ENCODE measurements at regions not wholly inside any gene's neighbourhood (a gene's known extent, or its start where the extent isn't known, plus 50 kb on each side); places are given as distances from the start of the nearest gene placed in this dataset.

GRCh38 chr10:78507510-78508160, 474.0 kb downstream of the RPS24 start:
- no peak for DNase-seq (ENCODE audit: low read depth)
- TF ChIP-seq CTCF (IDR thresholded peaks at IDR 0.05; ENCODE audit: insufficient read depth, low read depth, low read length, missing control alignments) = no peak

GRCh38 chr10:78508955-78509748, 475.5 kb downstream of the RPS24 start:
- TF ChIP-seq CTCF (IDR thresholded peaks at IDR 0.05; ENCODE audit: insufficient read depth, low read depth, low read length, missing control alignments) = no peak
- no peak for DNase-seq (ENCODE audit: low read depth)
- no peak overlapping the region for H3K4me3 ChIP-seq (ENCODE audit: low read depth, low read length)

More at GRCh38 chr10:78507510-78508160, 474.0 kb downstream of the RPS24 start:
- H3K4me3 ChIP-seq (ENCODE audit: low read depth, low read length) = no peak overlapping the region

GRCh38 chr10:78510566-78511323, 477.1 kb downstream of the RPS24 start:
- no peak for DNase-seq (ENCODE audit: low read depth)
- no peak for TF ChIP-seq CTCF (IDR thresholded peaks at IDR 0.05; ENCODE audit: insufficient read depth, low read depth, low read length, missing control alignments)

DNA sequence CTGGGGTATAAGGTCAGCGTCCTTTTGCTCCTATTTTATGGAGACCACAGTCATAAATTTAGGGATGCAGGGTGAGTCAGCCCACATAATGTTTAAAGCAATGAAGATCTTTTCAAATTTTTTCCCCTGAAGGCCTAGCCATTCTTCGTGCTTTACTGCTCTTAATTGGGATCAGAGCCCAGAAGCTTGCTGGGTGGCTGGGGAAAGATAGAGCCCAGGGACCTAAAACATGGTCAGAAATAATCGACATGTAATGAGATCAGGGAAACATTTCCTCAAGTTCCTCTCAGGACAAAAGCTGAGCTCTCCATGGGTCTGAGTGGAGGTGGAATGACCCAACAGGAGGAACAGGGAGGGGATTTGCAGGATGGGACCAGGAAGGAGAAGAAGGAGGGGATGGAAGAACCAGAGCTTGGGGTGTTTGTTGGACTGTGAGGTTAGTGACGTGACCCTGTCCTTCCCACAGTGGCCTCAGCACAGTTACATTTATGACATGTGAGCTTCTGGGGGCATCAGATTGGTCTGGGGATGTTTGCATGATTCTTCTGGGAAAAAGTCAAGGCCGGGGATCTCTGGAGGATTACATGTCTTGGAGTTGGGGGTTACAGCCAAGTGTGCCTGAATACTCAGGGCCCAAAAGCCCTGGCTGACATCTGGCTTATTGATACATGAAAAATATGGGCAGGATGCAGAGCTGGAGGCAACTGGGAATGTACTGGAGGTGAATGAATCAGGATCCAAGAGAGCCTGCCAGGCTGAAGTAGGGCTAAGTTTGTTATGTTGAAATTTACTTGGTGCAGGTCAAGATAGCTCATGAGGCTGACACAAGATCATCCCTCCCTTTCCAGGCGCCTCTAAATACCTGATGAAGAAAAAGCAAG, 477.9 kb downstream of the RPS24 start:
- no peak for DNase-seq (ENCODE audit: low read depth)
- TF ChIP-seq CTCF (IDR thresholded peaks at IDR 0.05; ENCODE audit: insufficient read depth, low read depth, low read length, missing control alignments) = no peak
- H3K4me3 ChIP-seq (ENCODE audit: low read depth, low read length) = no peak overlapping the region

More at GRCh38 chr10:78510566-78511323, 477.1 kb downstream of the RPS24 start:
- H3K4me3 ChIP-seq (ENCODE audit: low read depth, low read length) = no peak overlapping the region

DNA sequence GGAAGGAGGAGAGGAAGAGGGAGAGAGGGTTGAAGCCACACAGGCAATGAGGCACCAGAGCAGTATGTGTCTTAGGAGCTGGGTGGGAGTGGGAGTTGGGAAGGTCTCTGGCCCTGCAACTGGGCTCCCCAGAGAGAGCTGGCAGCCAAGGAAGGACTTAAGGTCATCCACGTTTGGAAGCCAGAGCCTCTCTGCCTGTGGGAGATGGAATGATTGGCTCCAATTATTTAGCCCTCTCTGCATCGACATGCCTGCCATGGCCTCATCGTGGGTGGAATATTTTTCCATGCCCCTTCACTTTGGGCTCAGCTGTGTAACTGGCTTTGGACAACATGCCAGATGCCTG, 478.5 kb downstream of the RPS24 start:
- no peak for TF ChIP-seq CTCF (IDR thresholded peaks at IDR 0.05; ENCODE audit: insufficient read depth, low read depth, low read length, missing control alignments)
- DNase-seq (ENCODE audit: low read depth) = no peak

GRCh38 chr10:78513330-78513729, 479.7 kb downstream of the RPS24 start:
- no peak for TF ChIP-seq CTCF (IDR thresholded peaks at IDR 0.05; ENCODE audit: insufficient read depth, low read depth, low read length, missing control alignments)
- DNase-seq (ENCODE audit: low read depth) = no peak

More for the DNA sequence above, 478.5 kb downstream of the RPS24 start:
- H3K4me3 ChIP-seq (ENCODE audit: low read depth, low read length) = no peak overlapping the region

More at GRCh38 chr10:78513330-78513729, 479.7 kb downstream of the RPS24 start:
- H3K4me3 ChIP-seq (ENCODE audit: low read depth, low read length) = no peak overlapping the region

Measured in GM12865 (cell line).